ENCODE measurements at regions not wholly inside any gene's neighbourhood (a gene's known extent, or its start where the extent isn't known, plus 50 kb on each side); places are given as distances from the start of the nearest gene placed in this dataset.
"Not testable (repeated sequence)": the region's sequence is repeated elsewhere in the genome, so short reads cannot be mapped to it uniquely, and the experiment has no call there.

DNA sequence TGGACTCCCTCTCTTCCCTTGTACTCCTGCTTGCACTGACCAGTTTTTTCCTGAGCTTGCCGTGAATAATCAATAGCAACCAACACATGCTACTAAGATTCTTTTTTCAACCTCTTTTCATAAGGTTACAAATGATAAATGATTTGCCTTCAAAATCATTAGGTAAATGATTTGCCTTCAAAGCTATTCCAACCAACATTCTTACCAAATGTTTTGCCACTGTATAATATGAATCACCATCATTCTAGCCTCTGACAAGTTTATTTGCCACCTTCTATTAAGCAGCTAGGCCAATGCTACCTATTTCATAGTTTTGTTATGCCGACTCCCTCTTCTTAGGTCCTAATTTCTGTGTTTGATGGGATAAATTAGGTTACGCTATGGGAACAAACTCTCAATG is 385.1 kb downstream of the DTWD2 start:
- no peak for DNase-seq

GRCh38 chr5:118598311-118598710 is 390.0 kb downstream of the DTWD2 start:
- no peak for DNase-seq

GRCh38 chr5:118597543-118597942 is 390.8 kb downstream of the DTWD2 start:
- DNase-seq: no peak

GRCh38 chr5:118596255-118596654 is 392.1 kb downstream of the DTWD2 start:
- DNase-seq: no peak

GRCh38 chr5:118593003-118593328 is 395.4 kb downstream of the DTWD2 start:
- DNase-seq: no peak

GRCh38 chr5:118592229-118593002 is 395.9 kb downstream of the DTWD2 start:
- DNase-seq: no peak

- no peak for DNase-seq
Observed at GRCh38 chr5:118590806-118591205, 397.5 kb downstream of the DTWD2 start.

- DNase-seq: no peak
Observed at GRCh38 chr5:118580949-118581348, 407.4 kb downstream of the DTWD2 start.

DNA sequence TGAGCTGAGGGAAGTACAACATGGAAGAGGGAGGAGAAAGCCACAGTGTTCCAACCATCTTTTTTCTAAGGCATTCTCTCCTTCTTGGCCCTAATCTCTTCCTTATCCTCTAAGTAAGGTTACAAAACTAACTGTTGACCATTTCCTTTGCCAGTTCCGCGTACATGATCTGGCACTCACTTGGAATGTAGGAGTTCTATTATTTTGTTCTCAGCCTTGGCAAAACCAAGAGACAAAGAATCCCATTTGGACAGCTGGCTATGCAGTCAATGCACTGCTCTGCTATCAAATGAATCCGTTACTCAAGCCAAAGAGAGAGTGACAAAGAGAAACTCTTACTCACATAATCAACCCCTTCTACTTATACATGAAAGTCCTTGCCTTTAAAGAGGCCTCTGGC is 410.3 kb downstream of the DTWD2 start:
- no peak for DNase-seq

DNA sequence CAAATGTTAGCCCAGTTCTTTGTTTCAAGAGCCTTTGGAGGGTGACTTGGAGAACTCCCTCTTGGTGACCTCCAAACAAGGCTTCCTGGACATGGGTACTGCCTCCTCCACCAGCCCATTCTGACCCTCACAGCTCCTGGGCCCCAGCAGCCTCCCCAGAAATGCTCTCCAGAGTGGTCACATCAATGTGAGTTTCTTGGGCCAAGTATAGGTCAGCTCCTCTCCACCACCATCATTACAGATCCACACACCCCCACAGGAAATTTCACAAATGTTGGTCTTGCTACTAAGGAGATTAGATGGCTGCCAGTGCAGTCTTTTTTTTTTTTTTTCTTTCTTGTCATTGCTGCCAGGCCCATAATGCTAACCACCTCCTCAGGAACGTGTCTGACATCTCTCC is 410.7 kb downstream of the DTWD2 start:
- no peak for DNase-seq

GRCh38 chr5:118570276-118570675 is 418.1 kb downstream of the DTWD2 start:
- DNase-seq: not testable (repeated sequence)

DNA sequence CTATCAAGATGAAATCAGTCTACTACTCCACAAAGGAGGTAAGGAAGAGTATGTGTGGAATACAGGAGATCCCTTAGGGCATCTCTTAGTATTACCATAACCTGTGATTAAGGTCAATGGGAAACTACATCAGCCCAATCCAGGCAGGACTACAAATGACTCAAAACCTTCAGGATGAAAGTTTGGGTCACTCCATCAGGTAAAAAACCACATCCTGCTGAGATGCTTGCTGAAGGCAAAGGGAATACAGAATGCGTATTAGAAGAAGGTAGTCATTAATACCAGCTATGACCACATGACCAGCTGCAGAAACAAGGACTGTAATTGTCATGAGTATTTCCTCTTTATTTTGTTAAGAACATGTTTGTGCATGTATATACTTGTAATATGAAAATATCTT is 418.8 kb downstream of the DTWD2 start:
- not testable (repeated sequence) for DNase-seq

- no peak for DNase-seq
Observed at GRCh38 chr5:118565335-118565971, 422.9 kb downstream of the DTWD2 start.

- no peak for DNase-seq
Observed at GRCh38 chr5:118561971-118562370, 426.4 kb downstream of the DTWD2 start.

- no peak for DNase-seq
Observed at GRCh38 chr5:118561235-118561634, 427.1 kb downstream of the DTWD2 start.

DNA sequence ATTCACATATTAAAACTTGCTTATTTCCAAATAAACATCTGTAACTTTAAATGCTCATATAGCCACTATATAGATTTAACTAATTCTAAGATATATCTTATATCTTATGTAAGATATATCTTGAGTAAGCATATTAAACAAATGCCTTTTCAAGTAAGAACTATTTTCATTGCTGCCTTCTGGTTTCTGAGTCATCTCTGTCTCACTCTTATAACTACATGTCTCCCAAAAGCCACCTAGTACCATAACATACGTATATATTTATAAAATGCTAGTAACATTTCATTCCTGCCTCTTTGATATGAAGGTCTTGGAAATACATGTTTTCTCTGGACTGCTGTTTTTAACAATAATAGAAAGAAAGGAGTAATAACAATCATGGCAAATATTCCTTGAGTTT is 429.5 kb downstream of the DTWD2 start:
- no peak for DNase-seq

- DNase-seq: no peak
Observed at GRCh38 chr5:118557251-118557661, 431.1 kb downstream of the DTWD2 start.

DNA sequence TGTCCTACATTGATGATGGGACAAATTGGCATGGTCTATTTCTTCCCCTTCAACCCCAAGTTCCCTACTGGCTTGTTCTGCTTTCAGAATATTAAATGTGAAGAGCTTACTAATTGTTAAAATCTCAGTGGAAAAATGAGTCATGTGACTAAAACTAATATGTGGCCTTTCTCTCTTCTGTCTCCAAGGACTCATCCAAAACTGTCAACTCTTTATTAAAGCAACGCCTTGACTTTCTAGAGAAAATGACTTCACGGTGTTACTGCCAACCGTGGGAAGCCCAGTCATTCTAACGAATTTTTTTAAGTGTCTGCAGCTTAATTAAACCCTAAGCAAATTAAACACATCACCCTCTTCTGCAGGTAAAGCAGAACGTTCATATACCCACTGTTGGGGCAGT is 431.6 kb downstream of the DTWD2 start:
- no peak for DNase-seq

- no peak for DNase-seq
Observed at GRCh38 chr5:118555727-118556126, 432.6 kb downstream of the DTWD2 start.

DNA sequence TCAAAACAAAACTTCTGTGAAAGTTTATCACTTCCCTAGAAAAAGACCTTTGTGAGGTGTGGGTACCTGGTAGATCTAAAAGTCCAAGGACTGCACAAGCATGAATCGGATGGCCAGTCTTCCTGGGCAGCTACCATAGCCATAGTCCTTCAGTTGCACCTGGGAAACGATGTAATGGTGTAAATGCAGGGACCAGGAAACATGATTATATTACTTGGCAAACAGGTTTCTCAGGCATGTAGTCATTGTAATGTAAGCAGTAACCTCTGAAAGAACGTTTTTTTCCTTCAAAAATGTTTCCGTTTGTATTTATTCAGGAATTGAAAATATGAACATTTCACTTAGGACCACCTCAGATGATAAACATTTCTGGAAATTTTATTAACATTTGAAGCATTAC is 433.4 kb downstream of the DTWD2 start:
- no peak for DNase-seq

GRCh38 chr5:118554241-118554640 is 434.1 kb downstream of the DTWD2 start:
- DNase-seq: no peak

- DNase-seq: no peak
Observed at GRCh38 chr5:118553662-118554061, 434.7 kb downstream of the DTWD2 start.

GRCh38 chr5:118552731-118553360 is 435.5 kb downstream of the DTWD2 start:
- no peak for DNase-seq

DNA sequence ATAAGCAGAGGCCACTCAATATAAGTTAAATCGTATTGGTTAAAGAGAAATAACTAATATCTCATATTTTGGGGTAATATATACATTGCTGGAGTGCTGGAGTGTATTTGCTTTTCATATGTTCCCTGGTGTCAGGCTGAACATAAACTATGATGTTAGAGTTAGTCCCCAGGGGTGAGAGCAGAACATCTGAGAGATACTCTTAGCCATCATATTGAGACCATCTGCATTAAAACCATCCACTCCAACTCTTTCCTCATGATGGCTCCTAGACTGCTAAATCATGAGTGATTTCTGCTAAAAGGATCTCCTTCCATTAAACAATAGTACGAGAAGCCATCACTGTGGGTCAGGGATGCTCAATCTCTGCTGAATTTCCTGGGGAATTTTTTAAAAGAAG is 436.2 kb downstream of the DTWD2 start:
- no peak for DNase-seq

Measured in SHP77 (cell line).